Fibroblast of skin of back (primary cell): ENCODE measurements at regions not wholly inside any gene's neighbourhood (a gene's known extent, or its start where the extent isn't known, plus 50 kb on each side); places are given as distances from the start of the nearest gene placed in this dataset.
A peak's percentile ranks its signal among the peaks of the same experiment; 100 is the strongest.
"Not testable (repeated sequence)": the region's sequence is repeated elsewhere in the genome, so short reads cannot be mapped to it uniquely, and the experiment has no call there.

Source experiments
- DNase-seq: peaks from one replicate; pipeline ENCODE4 v3.0.0-alpha.2; 2013

GRCh38 chr2:212858496-212858895 lies 292.9 kb downstream of the IKZF2 start:
- no peak for DNase-seq

- DNase-seq = no peak
These were observed 296.6 kb downstream of the IKZF2 start for GRCh38 chr2:212854771-212855170.

GRCh38 chr2:212854116-212854515 lies 297.3 kb downstream of the IKZF2 start:
- DNase-seq = no peak

GRCh38 chr2:212845941-212846340 lies 305.5 kb downstream of the IKZF2 start:
- DNase-seq = peak; percentile 23

- DNase-seq = peak; percentile 64
These were observed 305.0 kb upstream of the ERBB4 start for GRCh38 chr2:212843409-212844199.

- DNase-seq = peak; percentile 51
These were observed 304.1 kb upstream of the ERBB4 start for GRCh38 chr2:212842544-212843185.

- DNase-seq = no peak
These were observed 302.9 kb upstream of the ERBB4 start for GRCh38 chr2:212841460-212841859.

- DNase-seq = no peak
These were observed 293.9 kb upstream of the ERBB4 start for GRCh38 chr2:212832211-212833195.

- DNase-seq = no peak
These were observed 293.1 kb upstream of the ERBB4 start for GRCh38 chr2:212831671-212832199.

- no peak for DNase-seq
These were observed 277.7 kb upstream of the ERBB4 start for GRCh38 chr2:212816267-212816666.

GRCh38 chr2:212815453-212815852 lies 276.9 kb upstream of the ERBB4 start:
- no peak for DNase-seq

GRCh38 chr2:212814941-212815340 lies 276.3 kb upstream of the ERBB4 start:
- no peak for DNase-seq

- no peak for DNase-seq
These were observed 273.3 kb upstream of the ERBB4 start for GRCh38 chr2:212811921-212812320.

- DNase-seq = no peak
These were observed 272.6 kb upstream of the ERBB4 start for GRCh38 chr2:212811036-212811805.

GRCh38 chr2:212797484-212798205 lies 259.0 kb upstream of the ERBB4 start:
- DNase-seq = peak; percentile 24

GRCh38 chr2:212794471-212794870 lies 255.9 kb upstream of the ERBB4 start:
- DNase-seq = no peak

- DNase-seq = no peak
These were observed 253.0 kb upstream of the ERBB4 start for GRCh38 chr2:212791569-212791968.

- DNase-seq = not testable (repeated sequence)
These were observed 247.5 kb upstream of the ERBB4 start for GRCh38 chr2:212786088-212786487.

- peak; percentile 33 for DNase-seq
These were observed 238.5 kb upstream of the ERBB4 start for GRCh38 chr2:212777020-212777491.

GRCh38 chr2:212773808-212774339 lies 235.3 kb upstream of the ERBB4 start:
- no peak for DNase-seq

- DNase-seq = no peak
These were observed 231.6 kb upstream of the ERBB4 start for GRCh38 chr2:212770240-212770639.
